Liver (tissue), 3 donors: ENCODE measurements at regions not wholly inside any gene's neighbourhood (a gene's known extent, or its start where the extent isn't known, plus 50 kb on each side); places are given as distances from the start of the nearest gene placed in this dataset.

ENCODE experiments used
- HNF4A ChIP-seq, 2 donors: conservative IDR thresholded peaks; 2 replicates each; pipeline ENCODE4 v1.6.1; 2016; ENCODE audit warnings: antibody characterized with exemption in 2 of 2, mild to moderate bottlenecking in 2 of 2
- JUND ChIP-seq, 2 donors: IDR thresholded peaks; 2 replicates each; pipeline ENCODE4 v1.6.1; 2016; ENCODE audit warnings: antibody characterized with exemption in 2 of 2
- RAD21 ChIP-seq, 2 donors: IDR thresholded peaks; 2 replicates each; pipeline ENCODE4 v1.6.1; 2016; ENCODE audit warnings: antibody characterized with exemption in 2 of 2, mild to moderate bottlenecking in 2 of 2
- RXRA ChIP-seq, 2 donors: IDR thresholded peaks; 2 replicates each; pipeline ENCODE4 v1.6.1; 2017 to 2018; ENCODE audit warnings: antibody characterized with exemption in 2 of 2, mild to moderate bottlenecking in 1 of 2
- SP1 ChIP-seq: IDR thresholded peaks from 2 replicates; pipeline ENCODE4 v1.6.1; 2018; ENCODE audit warnings: antibody characterized with exemption, mild to moderate bottlenecking
- YY1 ChIP-seq: IDR thresholded peaks from 2 replicates; pipeline ENCODE4 v1.6.1; 2016; ENCODE audit warnings: antibody characterized with exemption, mild to moderate bottlenecking
- TF ChIP-seq, protein P1 (sequence below): IDR thresholded peaks from 2 replicates; pipeline ENCODE4 v1.6.1; 2016; ENCODE audit warnings: antibody characterized with exemption
- TF ChIP-seq, protein P2 (sequence below): fragments of 150-350 bp; IDR thresholded peaks from 2 replicates; pipeline ENCODE4 v1.5.1; 2017; ENCODE audit warnings: improper control_type of control experiment, low read depth, low read length; ENCODE audit not compliant: missing input control
- TF ChIP-seq, protein P3 (sequence below): IDR thresholded peaks from 2 replicates; pipeline ENCODE4 v1.6.1; 2016; ENCODE audit warnings: antibody characterized with exemption
- TF ChIP-seq, protein P4 (sequence below): IDR thresholded peaks from 2 replicates; pipeline ENCODE4 v1.6.1; 2016; ENCODE audit warnings: antibody characterized with exemption, mild to moderate bottlenecking
- TF ChIP-seq, protein P5 (sequence below): IDR thresholded peaks from 2 replicates; pipeline ENCODE4 v1.6.1; 2016; ENCODE audit warnings: antibody characterized with exemption
- donor health status: healthy.
- donor health status: healthy.

DNA sequence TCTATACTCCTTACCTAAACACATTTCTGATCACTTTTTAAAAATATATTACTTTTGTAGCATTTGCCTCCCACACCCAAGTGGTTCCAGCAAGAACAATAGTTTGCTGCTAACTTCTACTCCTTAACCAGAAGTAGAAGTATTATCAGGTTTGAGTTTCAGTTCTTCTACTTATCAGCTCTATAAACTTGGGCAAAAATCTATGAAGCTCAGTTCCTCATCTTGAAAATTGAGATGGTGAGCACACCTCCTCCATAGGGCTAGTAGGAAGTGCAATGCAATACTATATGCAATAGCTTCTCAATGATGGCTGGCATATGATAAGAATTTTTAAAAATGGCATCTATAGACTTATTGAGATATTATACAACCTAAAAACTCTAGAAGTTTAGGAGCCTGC is 283.7 kb downstream of the TLR4 start:
- TF ChIP-seq YY1: no peak
- TF ChIP-seq, protein P1, sequence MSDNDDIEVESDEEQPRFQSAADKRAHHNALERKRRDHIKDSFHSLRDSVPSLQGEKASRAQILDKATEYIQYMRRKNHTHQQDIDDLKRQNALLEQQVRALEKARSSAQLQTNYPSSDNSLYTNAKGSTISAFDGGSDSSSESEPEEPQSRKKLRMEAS: no peak
- TF ChIP-seq, protein P2, sequence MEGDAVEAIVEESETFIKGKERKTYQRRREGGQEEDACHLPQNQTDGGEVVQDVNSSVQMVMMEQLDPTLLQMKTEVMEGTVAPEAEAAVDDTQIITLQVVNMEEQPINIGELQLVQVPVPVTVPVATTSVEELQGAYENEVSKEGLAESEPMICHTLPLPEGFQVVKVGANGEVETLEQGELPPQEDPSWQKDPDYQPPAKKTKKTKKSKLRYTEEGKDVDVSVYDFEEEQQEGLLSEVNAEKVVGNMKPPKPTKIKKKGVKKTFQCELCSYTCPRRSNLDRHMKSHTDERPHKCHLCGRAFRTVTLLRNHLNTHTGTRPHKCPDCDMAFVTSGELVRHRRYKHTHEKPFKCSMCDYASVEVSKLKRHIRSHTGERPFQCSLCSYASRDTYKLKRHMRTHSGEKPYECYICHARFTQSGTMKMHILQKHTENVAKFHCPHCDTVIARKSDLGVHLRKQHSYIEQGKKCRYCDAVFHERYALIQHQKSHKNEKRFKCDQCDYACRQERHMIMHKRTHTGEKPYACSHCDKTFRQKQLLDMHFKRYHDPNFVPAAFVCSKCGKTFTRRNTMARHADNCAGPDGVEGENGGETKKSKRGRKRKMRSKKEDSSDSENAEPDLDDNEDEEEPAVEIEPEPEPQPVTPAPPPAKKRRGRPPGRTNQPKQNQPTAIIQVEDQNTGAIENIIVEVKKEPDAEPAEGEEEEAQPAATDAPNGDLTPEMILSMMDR: no peak
- TF ChIP-seq, protein P3, sequence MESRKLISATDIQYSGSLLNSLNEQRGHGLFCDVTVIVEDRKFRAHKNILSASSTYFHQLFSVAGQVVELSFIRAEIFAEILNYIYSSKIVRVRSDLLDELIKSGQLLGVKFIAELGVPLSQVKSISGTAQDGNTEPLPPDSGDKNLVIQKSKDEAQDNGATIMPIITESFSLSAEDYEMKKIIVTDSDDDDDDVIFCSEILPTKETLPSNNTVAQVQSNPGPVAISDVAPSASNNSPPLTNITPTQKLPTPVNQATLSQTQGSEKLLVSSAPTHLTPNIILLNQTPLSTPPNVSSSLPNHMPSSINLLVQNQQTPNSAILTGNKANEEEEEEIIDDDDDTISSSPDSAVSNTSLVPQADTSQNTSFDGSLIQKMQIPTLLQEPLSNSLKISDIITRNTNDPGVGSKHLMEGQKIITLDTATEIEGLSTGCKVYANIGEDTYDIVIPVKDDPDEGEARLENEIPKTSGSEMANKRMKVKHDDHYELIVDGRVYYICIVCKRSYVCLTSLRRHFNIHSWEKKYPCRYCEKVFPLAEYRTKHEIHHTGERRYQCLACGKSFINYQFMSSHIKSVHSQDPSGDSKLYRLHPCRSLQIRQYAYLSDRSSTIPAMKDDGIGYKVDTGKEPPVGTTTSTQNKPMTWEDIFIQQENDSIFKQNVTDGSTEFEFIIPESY: no peak
- TF ChIP-seq SP1: no peak
- no peak for TF ChIP-seq RAD21 (IDR thresholded peaks at IDR 0.05)
- no peak for TF ChIP-seq RXRA (IDR thresholded peaks at IDR 0.05)
- TF ChIP-seq, protein P4, sequence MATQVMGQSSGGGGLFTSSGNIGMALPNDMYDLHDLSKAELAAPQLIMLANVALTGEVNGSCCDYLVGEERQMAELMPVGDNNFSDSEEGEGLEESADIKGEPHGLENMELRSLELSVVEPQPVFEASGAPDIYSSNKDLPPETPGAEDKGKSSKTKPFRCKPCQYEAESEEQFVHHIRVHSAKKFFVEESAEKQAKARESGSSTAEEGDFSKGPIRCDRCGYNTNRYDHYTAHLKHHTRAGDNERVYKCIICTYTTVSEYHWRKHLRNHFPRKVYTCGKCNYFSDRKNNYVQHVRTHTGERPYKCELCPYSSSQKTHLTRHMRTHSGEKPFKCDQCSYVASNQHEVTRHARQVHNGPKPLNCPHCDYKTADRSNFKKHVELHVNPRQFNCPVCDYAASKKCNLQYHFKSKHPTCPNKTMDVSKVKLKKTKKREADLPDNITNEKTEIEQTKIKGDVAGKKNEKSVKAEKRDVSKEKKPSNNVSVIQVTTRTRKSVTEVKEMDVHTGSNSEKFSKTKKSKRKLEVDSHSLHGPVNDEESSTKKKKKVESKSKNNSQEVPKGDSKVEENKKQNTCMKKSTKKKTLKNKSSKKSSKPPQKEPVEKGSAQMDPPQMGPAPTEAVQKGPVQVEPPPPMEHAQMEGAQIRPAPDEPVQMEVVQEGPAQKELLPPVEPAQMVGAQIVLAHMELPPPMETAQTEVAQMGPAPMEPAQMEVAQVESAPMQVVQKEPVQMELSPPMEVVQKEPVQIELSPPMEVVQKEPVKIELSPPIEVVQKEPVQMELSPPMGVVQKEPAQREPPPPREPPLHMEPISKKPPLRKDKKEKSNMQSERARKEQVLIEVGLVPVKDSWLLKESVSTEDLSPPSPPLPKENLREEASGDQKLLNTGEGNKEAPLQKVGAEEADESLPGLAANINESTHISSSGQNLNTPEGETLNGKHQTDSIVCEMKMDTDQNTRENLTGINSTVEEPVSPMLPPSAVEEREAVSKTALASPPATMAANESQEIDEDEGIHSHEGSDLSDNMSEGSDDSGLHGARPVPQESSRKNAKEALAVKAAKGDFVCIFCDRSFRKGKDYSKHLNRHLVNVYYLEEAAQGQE: no peak
- TF ChIP-seq JUND (IDR thresholded peaks at IDR 0.05): no peak
- TF ChIP-seq, protein P5, sequence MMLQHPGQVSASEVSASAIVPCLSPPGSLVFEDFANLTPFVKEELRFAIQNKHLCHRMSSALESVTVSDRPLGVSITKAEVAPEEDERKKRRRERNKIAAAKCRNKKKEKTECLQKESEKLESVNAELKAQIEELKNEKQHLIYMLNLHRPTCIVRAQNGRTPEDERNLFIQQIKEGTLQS: no peak
- TF ChIP-seq HNF4A (conservative IDR thresholded peaks at IDR 0.05): no peak
